ENCODE measurements at regions not wholly inside any gene's neighbourhood (a gene's known extent, or its start where the extent isn't known, plus 50 kb on each side); places are given as distances from the start of the nearest gene placed in this dataset.

DNA sequence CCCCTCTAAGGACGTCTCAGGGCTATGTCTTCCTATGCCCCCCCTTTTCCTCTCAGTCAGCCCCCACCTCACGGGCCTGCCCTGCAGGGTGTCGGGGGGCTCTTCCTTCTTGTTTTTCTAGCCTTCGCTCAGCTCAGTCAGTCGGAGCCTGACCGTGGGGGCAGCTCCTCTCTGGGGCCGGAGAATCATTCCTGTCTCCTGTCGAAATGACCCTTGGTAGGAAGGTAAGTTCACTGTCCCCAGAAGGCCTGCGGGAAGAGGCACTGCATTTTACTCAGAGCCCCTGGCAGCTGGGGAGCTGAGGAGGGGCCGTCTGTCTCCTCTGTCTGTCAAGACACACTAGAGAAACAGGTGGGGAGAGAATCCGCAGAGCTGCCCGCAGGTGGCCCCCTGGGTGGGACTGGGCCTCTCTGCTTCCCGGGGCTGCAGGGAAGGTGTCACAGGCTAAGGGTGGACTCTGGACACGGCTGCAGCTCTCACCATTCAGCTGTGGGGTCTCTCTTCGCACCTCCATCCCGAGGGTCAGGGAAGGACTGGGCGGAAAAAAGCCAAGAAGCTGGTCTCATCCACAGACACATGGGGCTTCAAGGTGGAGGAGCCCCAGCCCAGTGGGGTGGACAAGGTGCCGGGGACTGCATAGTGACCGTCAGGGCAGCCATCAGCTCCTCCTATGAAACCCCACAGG lies 112.8 kb upstream of the TNRC6C start:
- no peaks in the 10 kb centered on the region for H3K36me3 ChIP-seq
- H3K27me3 ChIP-seq, result no peaks in the 10 kb centered on the region
- intact Hi-C loops (cut with DNase I; ENCODE audit: low total_unique reads), result no loop called here
- no peak overlapping the region for H3K4me3 ChIP-seq
- TF ChIP-seq POLR2A (IDR thresholded peaks at IDR 0.05), result no peak
- TF ChIP-seq, protein P1, sequence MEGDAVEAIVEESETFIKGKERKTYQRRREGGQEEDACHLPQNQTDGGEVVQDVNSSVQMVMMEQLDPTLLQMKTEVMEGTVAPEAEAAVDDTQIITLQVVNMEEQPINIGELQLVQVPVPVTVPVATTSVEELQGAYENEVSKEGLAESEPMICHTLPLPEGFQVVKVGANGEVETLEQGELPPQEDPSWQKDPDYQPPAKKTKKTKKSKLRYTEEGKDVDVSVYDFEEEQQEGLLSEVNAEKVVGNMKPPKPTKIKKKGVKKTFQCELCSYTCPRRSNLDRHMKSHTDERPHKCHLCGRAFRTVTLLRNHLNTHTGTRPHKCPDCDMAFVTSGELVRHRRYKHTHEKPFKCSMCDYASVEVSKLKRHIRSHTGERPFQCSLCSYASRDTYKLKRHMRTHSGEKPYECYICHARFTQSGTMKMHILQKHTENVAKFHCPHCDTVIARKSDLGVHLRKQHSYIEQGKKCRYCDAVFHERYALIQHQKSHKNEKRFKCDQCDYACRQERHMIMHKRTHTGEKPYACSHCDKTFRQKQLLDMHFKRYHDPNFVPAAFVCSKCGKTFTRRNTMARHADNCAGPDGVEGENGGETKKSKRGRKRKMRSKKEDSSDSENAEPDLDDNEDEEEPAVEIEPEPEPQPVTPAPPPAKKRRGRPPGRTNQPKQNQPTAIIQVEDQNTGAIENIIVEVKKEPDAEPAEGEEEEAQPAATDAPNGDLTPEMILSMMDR (IDR thresholded peaks at IDR 0.05), result no peak
- no peak for DNase-seq
- H3K27ac ChIP-seq, result no peak overlapping the region
- H3K9me3 ChIP-seq, result no peaks in the 10 kb centered on the region
- H3K4me1 ChIP-seq, result no peaks in the 10 kb centered on the region

GRCh38 chr17:77846531-77847085 lies 111.9 kb upstream of the TNRC6C start:
- intact Hi-C loops (cut with DNase I; ENCODE audit: low total_unique reads), result no loop called here
- H3K36me3 ChIP-seq, result no peaks in the 10 kb centered on the region
- no peaks in the 10 kb centered on the region for H3K9me3 ChIP-seq
- no peaks in the 10 kb centered on the region for H3K27me3 ChIP-seq
- H3K4me1 ChIP-seq, result no peaks in the 10 kb centered on the region
- no peak overlapping the region for H3K4me3 ChIP-seq
- DNase-seq, result no peak
- no peak for TF ChIP-seq POLR2A (IDR thresholded peaks at IDR 0.05)
- TF ChIP-seq, protein P1 (IDR thresholded peaks at IDR 0.05), result no peak
- no peak overlapping the region for H3K27ac ChIP-seq

DNA sequence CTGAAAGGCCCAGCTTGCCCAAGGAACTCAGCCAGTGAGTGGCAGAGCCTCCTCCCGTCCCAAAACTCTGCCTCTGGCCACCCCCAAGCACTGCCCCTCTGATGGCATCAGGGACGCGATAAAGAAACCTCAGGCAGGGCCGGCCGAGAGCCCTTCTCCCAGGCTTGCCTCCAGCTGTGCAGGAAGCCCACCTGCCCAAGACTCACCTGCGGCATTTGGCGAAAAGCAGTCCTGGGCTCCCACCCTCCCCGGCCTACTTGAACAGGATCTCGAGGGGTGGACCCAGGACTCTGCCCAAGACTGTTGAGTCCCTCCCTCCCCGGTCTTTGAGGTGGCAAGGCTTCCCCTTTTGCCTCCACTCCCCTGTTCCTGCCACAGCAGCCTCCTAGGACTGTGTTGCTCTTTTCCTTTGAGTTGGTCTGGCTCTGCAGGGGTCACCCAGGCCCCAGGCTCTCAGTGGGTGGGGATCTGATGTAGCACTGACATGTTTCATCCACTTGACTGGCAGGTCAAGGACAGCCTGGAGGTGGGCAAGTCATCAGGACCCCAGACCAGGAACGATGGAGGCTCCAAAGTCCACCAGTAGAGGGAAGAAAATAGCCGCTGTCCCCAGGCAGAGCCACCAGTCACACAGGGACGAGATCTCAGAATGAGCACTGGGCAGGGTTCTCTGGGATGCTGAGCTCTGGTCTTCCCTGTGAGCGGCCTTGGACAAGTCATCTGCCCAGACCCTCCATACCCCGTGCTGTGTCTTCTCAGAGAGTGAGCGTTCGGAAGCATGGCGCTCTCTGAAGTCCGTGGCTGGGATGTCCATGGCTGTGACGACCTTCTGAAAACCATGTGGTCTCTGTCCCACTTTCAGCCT lies 111.0 kb upstream of the TNRC6C start:
- no peaks in the 10 kb centered on the region for H3K27me3 ChIP-seq
- DNase-seq, result no peak
- H3K9me3 ChIP-seq, result no peaks in the 10 kb centered on the region
- intact Hi-C loops (cut with DNase I; ENCODE audit: low total_unique reads), result no loop called here
- H3K36me3 ChIP-seq, result no peaks in the 10 kb centered on the region
- no peak overlapping the region for H3K4me3 ChIP-seq
- H3K27ac ChIP-seq, result no peak overlapping the region
- TF ChIP-seq POLR2A (IDR thresholded peaks at IDR 0.05), result no peak
- TF ChIP-seq, protein P1 (IDR thresholded peaks at IDR 0.05), result no peak
- no peaks in the 10 kb centered on the region for H3K4me1 ChIP-seq

GRCh38 chr17:77848257-77848656 lies 110.2 kb upstream of the TNRC6C start:
- H3K4me3 ChIP-seq, result no peak overlapping the region
- intact Hi-C loops (cut with DNase I; ENCODE audit: low total_unique reads), result no loop called here
- no peaks in the 10 kb centered on the region for H3K36me3 ChIP-seq
- no peaks in the 10 kb centered on the region for H3K9me3 ChIP-seq
- no peak overlapping the region for H3K27ac ChIP-seq
- DNase-seq, result no peak
- H3K4me1 ChIP-seq, result no peaks in the 10 kb centered on the region
- no peaks in the 10 kb centered on the region for H3K27me3 ChIP-seq
- no peak for TF ChIP-seq POLR2A (IDR thresholded peaks at IDR 0.05)
- TF ChIP-seq, protein P1 (IDR thresholded peaks at IDR 0.05), result no peak

GRCh38 chr17:77849239-77849638 lies 109.3 kb upstream of the TNRC6C start:
- Histone ChIP-seq H3K9me3 (no peaks in the 10 kb centered on the region), H3K27me3 (no peaks in the 10 kb centered on the region), H3K4me1 (no peaks in the 10 kb centered on the region), H3K4me3 (no peak overlapping the region), H3K36me3 (no peaks in the 10 kb centered on the region), H3K27ac (no peak overlapping the region)
- TF ChIP-seq, protein P1 (IDR thresholded peaks at IDR 0.05), result no peak
- no peak for TF ChIP-seq POLR2A (IDR thresholded peaks at IDR 0.05)
- intact Hi-C loops (cut with DNase I; ENCODE audit: low total_unique reads), result no loop called here
- DNase-seq, result no peak
